Sigmoid colon (tissue), 6 donors: ENCODE measurements at regions not wholly inside any gene's neighbourhood (a gene's known extent, or its start where the extent isn't known, plus 50 kb on each side); places are given as distances from the start of the nearest gene placed in this dataset.

Experiments used
- DNase-seq: peaks from one replicate; pipeline ENCODE4 v3.0.0-alpha.2; 2019
- H3K27ac ChIP-seq, 4 donors: fragments of 200-600 bp; sonication (generic); one replicate each; pipeline ENCODE4 v1.5.1; 2016 to 2019; ENCODE audit warnings: mild to moderate bottlenecking in 1 of 4
- H3K27me3 ChIP-seq, 3 donors: fragments of 200-600 bp; sonication (generic); one replicate each; pipeline ENCODE4 v1.5.1; 2019; ENCODE audit warnings: mild to moderate bottlenecking in 1 of 3
- H3K36me3 ChIP-seq, 4 donors: fragments of 200-600 bp; sonication (generic); one replicate each; pipeline ENCODE4 v1.5.1; 2016 to 2019
- H3K4me1 ChIP-seq, 4 donors: fragments of 200-600 bp; sonication (generic); one replicate each; pipeline ENCODE4 v1.5.1; 2017 to 2019
- H3K4me3 ChIP-seq, 4 donors: fragments of 200-600 bp; sonication (generic); one replicate each; pipeline ENCODE4 v1.5.1; 2017 to 2019; ENCODE audit warnings: mild to moderate bottlenecking in 2 of 4, moderate library complexity in 1 of 4
- H3K9me3 ChIP-seq, 4 donors: fragments of 200-600 bp in 3 of 4; sonication (generic) in 3 of 4; one replicate each; pipeline versions ENCODE4 v1.5.1 to v1.6.1; 2013 to 2019
- CTCF ChIP-seq, 4 experiments: fragments of 450-650 bp in 3 of 4; fragments of 200-600 bp in 1 of 4; IDR thresholded peaks; one replicate each; pipeline ENCODE4 v1.5.1; 2016 to 2019; ENCODE audit warnings: antibody characterized with exemption in 4 of 4, mild to moderate bottlenecking in 3 of 4, moderate library complexity in 2 of 4
- EP300 ChIP-seq, 4 donors: sonication (generic); formaldehyde crosslinking; IDR thresholded peaks; one replicate each; pipeline ENCODE4 v1.6.1; 2017; ENCODE audit warnings: antibody characterized with exemption in 4 of 4
- POLR2A ChIP-seq, 2 donors: fragments of 450-650 bp; IDR thresholded peaks; one replicate each; pipeline ENCODE4 v1.6.1; 2016; ENCODE audit warnings: antibody characterized with exemption in 2 of 2, mild to moderate bottlenecking in 2 of 2, moderate library complexity in 2 of 2
- POLR2AphosphoS5 ChIP-seq, 4 donors: sonication (generic); formaldehyde crosslinking; IDR thresholded peaks; one replicate each; pipeline ENCODE4 v1.6.1; 2017; ENCODE audit warnings: antibody characterized with exemption in 4 of 4
- WGBS, 2 donors: extraction: QIAGEN DNeasy Blood & Tissue Kit; methylation state at CpG; one replicate each; pipeline ENCODE4 v1.1.7; 2013; 5-methylcytosine and 5-hydroxymethylcytosine counted together
- intact Hi-C: fragments of 100-400 bp; cut with DNase I; formaldehyde crosslinking; loops from one replicate; pipeline ENCODE4 v1.15.1; 2023
- donor health status: healthy with polysubstance abuse.
- donor health status: healthy.

GRCh38 chr1:113007706-113008364, 51.8 kb upstream of the SLC16A1 start:
- no peaks in the 10 kb centered on the region for H3K9me3 ChIP-seq
- H3K4me1 ChIP-seq = peaks cover 0 to 8% (median 0%) of the 10 kb centered on the region in 4 donors
- H3K4me3 ChIP-seq = no peak overlapping the region
- no peak for DNase-seq
- 90 to 96% methylated on average over 2 of the region's 2 CpGs for WGBS, 2 donors
- peaks cover 0 to 55% (median 5%) of the 10 kb centered on the region in 4 donors for H3K36me3 ChIP-seq
- no peak overlapping the region for H3K27ac ChIP-seq
- intact Hi-C loops = no loop called here
- no peaks in the 10 kb centered on the region for H3K27me3 ChIP-seq
- no peak for TF ChIP-seq POLR2A (IDR thresholded peaks at IDR 0.05)
- TF ChIP-seq EP300 (IDR thresholded peaks at IDR 0.05) = no peak
- no peak for TF ChIP-seq CTCF (IDR thresholded peaks at IDR 0.05)
- no peak for TF ChIP-seq POLR2AphosphoS5 (IDR thresholded peaks at IDR 0.05)

GRCh38 chr1:113008365-113008714, 52.3 kb upstream of the SLC16A1 start:
- Histone ChIP-seq H3K9me3 (no peaks in the 10 kb centered on the region), H3K36me3 (peaks cover 0 to 55% (median 5%) of the 10 kb centered on the region in 4 donors), H3K27ac (no peak overlapping the region), H3K27me3 (no peaks in the 10 kb centered on the region), H3K4me1 (peaks cover 0 to 8% (median 0%) of the 10 kb centered on the region in 4 donors), H3K4me3 (no peak overlapping the region)
- WGBS, 2 donors = 84 to 88% methylated on average over 4 of the region's 4 CpGs
- DNase-seq = no peak
- intact Hi-C loops = no loop called here
- TF ChIP-seq POLR2AphosphoS5 (IDR thresholded peaks at IDR 0.05) (no peak), POLR2A (IDR thresholded peaks at IDR 0.05) (no peak), EP300 (IDR thresholded peaks at IDR 0.05) (no peak), CTCF (IDR thresholded peaks at IDR 0.05) (no peak)

GRCh38 chr1:113012149-113012548, 56.2 kb upstream of the SLC16A1 start:
- intact Hi-C loops = no loop called here
- peaks cover 0 to 8% (median 0%) of the 10 kb centered on the region in 4 donors for H3K4me1 ChIP-seq
- no peaks in the 10 kb centered on the region for H3K27me3 ChIP-seq
- 22 to 64% methylated on average over 1 of the region's 1 CpG for WGBS, 2 donors
- no peak for DNase-seq
- TF ChIP-seq EP300 (IDR thresholded peaks at IDR 0.05) (no peak), POLR2A (IDR thresholded peaks at IDR 0.05) (no peak), POLR2AphosphoS5 (IDR thresholded peaks at IDR 0.05) (no peak), CTCF (IDR thresholded peaks at IDR 0.05) (no peak)
- H3K4me3 ChIP-seq = no peak overlapping the region
- H3K9me3 ChIP-seq = no peaks in the 10 kb centered on the region
- H3K36me3 ChIP-seq = peaks cover 0 to 26% (median 4%) of the 10 kb centered on the region in 4 donors
- no peak overlapping the region for H3K27ac ChIP-seq

GRCh38 chr1:113013823-113014222, 57.8 kb upstream of the SLC16A1 start:
- Histone ChIP-seq H3K9me3 (no peaks in the 10 kb centered on the region), H3K4me1 (peaks cover 0 to 8% (median 0%) of the 10 kb centered on the region in 4 donors), H3K36me3 (peaks cover 0 to 10% (median 3%) of the 10 kb centered on the region in 4 donors), H3K27me3 (no peaks in the 10 kb centered on the region), H3K4me3 (no peak overlapping the region), H3K27ac (no peak overlapping the region)
- DNase-seq = no peak
- no peak for TF ChIP-seq CTCF (IDR thresholded peaks at IDR 0.05)
- TF ChIP-seq EP300 (IDR thresholded peaks at IDR 0.05) = no peak
- no peak for TF ChIP-seq POLR2AphosphoS5 (IDR thresholded peaks at IDR 0.05)
- TF ChIP-seq POLR2A (IDR thresholded peaks at IDR 0.05) = no peak
- intact Hi-C loops = no loop called here
- 23 to 70% methylated on average over 2 of the region's 2 CpGs for WGBS, 2 donors

- H3K36me3 ChIP-seq = peaks cover 0 to 5% (median 2%) of the 10 kb centered on the region in 4 donors
- H3K27me3 ChIP-seq = no peaks in the 10 kb centered on the region
- TF ChIP-seq POLR2AphosphoS5 (IDR thresholded peaks at IDR 0.05) = no peak
- whole genome bisulfite sequencing, 2 donors = 95 to 97% methylated on average over 4 of the region's 4 CpGs
- no peaks in the 10 kb centered on the region for H3K9me3 ChIP-seq
- H3K4me3 ChIP-seq = no peak overlapping the region
- H3K27ac ChIP-seq = no peak overlapping the region
- intact Hi-C loops = no loop called here
- no peak for DNase-seq
- peaks cover 0 to 8% (median 0%) of the 10 kb centered on the region in 4 donors for H3K4me1 ChIP-seq
These were observed 58.5 kb upstream of the LRIG2 start for GRCh38 chr1:113014508-113014907.
